HG02870 (cell line): ENCODE measurements at regions not wholly inside any gene's neighbourhood (a gene's known extent, or its start where the extent isn't known, plus 50 kb on each side); places are given as distances from the start of the nearest gene placed in this dataset.

Experiments
- ATAC-seq: cut with Tn5 transposase; IDR thresholded peaks from one replicate; pipeline ENCODE4 v1.9.1; 2021; ENCODE audit warnings: mild to moderate bottlenecking, moderate library complexity; ENCODE audit not compliant: unreplicated experiment

- ATAC-seq = no peak
Measured at GRCh38 chr1:209376774-209377173, 206.7 kb upstream of the CAMK1G start.

GRCh38 chr1:209377995-209378394 lies 205.5 kb upstream of the CAMK1G start:
- ATAC-seq = no peak

DNA sequence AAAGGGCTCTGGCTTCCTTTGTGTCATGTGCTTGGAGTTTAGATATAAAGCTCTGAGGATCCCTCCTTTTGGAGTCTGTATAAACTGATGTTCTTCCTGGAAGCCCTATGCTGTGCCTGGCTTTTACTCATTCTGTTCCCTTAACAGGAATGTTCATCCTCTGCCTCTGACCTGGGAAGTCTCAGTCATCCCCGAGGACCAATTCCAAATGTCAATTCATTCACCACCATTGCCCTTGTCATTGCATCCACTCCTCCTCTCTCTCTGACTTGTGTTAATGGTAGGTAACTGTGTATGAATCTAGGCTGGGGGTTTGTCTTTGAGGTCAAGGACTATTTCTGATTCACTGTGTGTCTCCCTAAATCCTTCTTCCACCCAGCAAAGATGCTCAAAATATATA lies 204.2 kb upstream of the CAMK1G start:
- no peak for ATAC-seq

GRCh38 chr1:209380420-209380819 lies 203.1 kb upstream of the CAMK1G start:
- no peak for ATAC-seq

DNA sequence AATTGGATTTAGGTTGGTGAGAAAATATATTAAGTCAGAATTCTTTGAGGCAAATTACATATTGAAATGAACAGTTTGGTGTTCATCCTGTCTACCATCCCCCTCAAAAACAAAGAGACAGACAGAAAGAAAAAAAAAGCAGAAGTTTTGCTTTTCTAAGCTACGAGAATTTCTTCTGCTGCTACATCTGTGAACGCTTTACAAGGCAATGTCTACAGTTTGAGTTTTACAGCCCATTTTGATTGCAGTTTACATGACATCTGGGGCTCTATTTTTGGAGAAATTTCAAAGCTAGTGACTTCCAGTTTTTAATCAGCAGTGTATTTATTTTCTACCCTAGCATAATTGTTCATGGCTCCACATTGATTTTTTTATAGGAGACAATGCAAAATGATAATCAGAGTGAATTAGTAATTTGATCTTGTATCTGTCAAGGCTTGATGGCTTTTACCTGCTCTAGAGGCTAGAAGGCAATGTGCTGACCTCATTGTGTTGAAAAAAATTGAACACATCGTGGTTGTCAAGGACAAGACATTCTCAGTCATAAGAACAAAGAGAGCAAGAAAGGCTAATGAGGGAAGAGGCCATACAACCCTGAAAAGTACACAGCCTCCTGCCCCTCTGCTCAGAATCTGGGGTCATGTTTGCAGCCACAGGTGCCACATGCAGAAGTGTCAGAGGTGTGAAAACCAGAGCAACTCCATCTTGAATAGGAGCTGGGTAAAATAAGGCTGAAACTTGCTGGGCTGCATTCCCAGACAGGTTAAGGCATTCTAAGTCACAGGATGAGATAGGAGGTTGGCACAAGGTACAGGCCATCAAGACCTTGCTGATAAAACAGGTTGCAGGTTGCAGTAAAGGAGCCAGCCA lies 201.0 kb upstream of the CAMK1G start:
- ATAC-seq = no peak

- ATAC-seq = no peak
Measured at GRCh38 chr1:209383422-209383821, 200.1 kb upstream of the CAMK1G start.

DNA sequence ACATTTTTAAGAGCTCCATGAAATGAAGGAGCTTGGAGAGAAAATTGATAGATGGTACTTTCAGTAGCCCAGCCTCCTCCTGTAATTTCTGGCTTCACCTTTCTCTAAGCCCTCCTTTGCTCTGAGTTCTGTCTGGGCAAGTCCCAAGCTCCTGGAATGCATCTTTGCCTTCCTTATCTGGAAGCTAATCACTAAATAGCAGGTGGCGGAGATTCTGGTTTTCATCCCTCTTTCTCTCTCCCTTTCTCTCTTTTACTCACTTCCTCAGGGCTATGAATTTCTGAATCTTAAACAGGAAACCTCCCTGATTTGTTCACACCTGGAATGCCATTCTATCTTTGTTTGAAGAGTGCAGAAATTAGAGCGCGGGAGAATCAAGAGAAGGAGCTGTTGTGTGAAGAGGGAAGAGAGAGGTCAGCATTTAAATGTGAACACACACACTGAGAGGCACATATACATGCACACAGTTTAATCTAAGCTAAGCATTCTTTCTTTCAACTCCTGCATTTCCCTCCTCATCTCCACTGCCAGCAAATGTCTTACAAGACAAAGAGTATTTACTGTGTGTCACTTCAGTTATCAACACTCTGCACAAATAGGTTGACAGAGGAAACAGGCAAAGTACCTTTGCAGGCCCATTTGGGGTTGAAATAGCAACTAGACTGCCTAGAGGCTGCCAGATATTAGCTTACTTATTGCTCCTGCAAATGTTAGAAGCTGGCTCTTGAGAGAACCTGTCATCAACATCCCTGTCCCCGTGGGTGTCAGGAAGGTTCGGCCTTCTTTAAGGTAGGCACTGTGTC lies 199.4 kb upstream of the CAMK1G start:
- no peak for ATAC-seq

- no peak for ATAC-seq
Measured at GRCh38 chr1:209384710-209385550, 198.6 kb upstream of the CAMK1G start.

DNA sequence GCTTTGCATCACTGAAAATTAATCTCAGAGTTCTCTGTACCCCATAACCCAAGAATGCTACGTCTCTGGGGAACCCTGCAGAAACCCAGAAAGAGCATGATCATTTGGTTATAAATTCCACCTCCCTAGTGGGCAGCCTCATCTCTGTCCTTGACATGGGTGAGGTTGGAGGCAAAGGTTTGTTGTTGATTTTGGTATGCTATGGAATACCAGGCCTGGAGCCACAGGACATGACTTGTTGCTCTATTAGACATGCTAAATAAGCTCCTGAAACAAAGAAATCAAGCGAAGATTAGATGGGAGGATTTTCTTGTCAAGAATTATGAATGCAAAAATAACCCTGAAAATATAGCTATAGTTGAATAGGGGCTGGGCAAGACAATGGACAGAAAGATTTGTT lies 197.4 kb upstream of the CAMK1G start:
- no peak for ATAC-seq

DNA sequence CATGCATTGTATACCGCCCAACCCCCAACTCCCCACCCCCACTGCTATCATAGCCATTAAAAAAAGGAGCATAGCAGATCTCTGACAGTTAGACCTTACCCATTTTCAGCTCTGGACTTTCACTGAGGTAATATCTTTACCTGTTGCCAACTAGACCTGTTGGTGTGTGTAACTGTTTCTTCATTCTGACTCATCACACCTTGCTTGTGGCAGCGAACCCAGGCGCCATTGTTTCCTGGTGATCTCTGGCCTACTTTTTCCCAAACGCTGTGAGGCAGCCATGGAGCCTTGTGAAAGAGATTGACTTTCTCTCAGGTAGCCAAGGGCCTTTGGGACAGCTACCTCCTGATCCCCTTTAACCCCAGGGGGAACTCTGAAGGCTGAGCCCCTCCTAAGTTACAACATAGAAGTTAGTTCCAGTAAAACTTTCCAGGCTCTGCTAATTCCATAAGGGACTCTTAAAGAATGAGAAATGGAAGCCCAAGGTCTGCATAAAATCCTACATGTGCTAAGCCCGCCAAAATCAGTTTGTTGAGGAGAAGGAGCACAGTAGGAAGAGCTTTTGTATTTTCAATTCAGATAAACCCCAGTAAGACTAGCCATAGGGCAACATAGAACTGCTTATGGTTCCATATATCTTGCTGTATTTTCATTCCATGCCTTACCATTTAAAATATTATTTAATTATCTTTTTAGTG lies 196.1 kb upstream of the CAMK1G start:
- no peak for ATAC-seq

DNA sequence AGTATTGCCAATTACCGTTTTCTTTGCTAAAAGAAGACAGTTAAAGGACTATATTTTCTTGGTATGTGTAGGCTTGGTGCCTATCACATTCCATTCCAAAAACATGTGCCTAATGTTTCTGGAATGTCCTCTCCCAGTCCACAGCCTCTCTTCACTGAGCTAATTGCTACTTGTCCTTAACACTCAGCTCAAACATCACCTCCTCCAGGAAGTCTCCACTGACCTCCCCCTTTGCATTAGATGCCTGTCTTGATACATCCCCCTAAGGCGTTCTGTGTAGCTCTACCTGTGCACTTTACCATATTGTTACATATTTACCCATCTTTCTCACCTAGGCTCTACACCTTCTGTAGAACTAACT lies 195.6 kb upstream of the CAMK1G start:
- ATAC-seq = no peak

GRCh38 chr1:209388358-209388757 lies 195.2 kb upstream of the CAMK1G start:
- ATAC-seq = no peak

DNA sequence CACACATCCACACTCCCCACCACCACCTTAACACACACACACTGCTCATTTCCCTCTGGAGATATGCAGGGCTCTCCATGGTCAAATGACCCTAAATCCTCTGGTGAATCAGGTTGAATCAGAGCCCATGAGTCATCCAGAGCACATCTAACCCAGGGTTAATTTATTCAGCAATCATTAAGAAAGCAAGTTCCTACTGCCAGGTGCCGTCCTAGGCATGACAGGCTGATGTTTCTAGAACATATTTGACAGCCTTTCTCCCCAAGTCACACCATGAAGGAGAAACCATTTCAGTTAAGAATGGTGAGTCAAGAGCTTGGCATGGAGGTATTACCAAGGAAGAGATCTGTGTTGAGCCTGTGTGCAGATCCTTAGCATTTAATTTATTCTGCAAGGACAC lies 194.3 kb upstream of the CAMK1G start:
- ATAC-seq = no peak

DNA sequence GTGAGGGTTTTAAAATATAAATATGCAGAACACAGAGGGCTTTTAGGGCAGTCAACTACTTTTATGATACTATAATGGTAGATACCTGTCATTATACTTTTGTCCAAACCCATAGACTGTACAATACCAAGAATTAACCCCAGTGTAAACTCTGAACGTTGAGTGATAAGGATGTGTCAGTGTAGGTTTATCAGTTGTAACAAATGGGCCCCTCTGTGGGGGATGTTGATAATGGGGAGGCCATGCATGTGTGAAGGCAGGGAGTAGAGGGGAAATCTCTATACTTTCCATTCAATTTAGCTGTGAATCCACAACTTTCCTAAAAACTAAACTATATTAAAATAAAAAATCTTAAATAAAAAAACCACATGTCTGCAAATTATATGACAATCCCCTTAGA lies 193.5 kb upstream of the CAMK1G start:
- ATAC-seq = no peak

DNA sequence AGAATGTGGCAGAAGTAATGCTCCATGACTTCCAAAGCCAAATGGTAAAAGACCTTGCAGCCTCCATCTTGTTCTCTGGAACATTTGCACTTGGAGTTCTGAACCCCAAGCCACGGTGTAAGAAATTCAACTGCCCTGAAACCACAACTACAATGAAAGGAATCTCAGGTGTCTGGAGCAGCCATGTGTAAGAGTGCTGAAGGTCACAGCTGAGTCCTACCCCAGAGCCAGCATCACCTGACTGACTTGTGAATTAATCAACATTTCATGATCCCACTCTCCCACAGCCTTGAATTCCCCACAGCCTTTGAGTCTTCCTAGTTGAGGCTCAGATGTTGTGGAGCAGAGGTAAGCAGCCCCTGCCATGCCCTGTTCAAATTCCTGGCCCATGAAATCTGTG lies 192.8 kb upstream of the CAMK1G start:
- ATAC-seq = no peak

GRCh38 chr1:209391792-209392191 lies 191.7 kb upstream of the CAMK1G start:
- no peak for ATAC-seq

- no peak for ATAC-seq
Measured at GRCh38 chr1:209395169-209395568, 188.3 kb upstream of the CAMK1G start.

- ATAC-seq = no peak
Measured at GRCh38 chr1:209397371-209397770, 186.1 kb upstream of the CAMK1G start.

DNA sequence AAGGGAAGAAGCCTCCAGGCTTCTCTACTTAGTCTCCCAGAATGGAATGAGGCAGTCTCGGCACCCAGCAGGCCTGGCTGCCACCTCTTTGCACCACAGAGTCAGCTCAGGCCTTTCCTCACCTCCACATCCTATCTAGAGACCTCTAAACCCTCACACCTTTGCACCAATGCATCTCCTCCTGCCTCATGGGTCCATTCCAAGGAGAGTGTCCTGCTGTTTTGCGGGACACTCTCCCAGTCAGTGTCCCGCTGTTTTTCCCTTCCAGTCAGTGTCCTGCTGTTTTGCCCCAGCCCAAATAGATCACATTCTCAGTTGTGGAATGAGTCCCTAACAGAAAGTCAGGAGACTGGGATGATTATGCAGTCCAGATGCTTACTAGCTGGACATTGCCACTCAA lies 185.6 kb upstream of the CAMK1G start:
- ATAC-seq = no peak

GRCh38 chr1:209398313-209398991 lies 185.1 kb upstream of the CAMK1G start:
- no peak for ATAC-seq
